T-cell (primary cell): ENCODE measurements at regions not wholly inside any gene's neighbourhood (a gene's known extent, or its start where the extent isn't known, plus 50 kb on each side); places are given as distances from the start of the nearest gene placed in this dataset.

Source experiments
- ATAC-seq, 4 experiments: fragments of 200-7000 bp in 3 of 4; fragments of 150-1000 bp in 1 of 4; cut with Tn5 transposase; replicated peaks in 1 of 4; 1 replicate in 3 of 4; 2 replicates in 1 of 4; pipeline ENCODE4 v1.10.0; 2021; ENCODE audit warnings: moderate library complexity in 3 of 4, mild to moderate bottlenecking in 2 of 4, moderate number of reproducible peaks in 1 of 4
- CTCF ChIA-PET, 2 donors: fragments of 300-600 bp; sonication (Branson Sonifier 250); formaldehyde crosslinking; loops; one replicate each; lab custom pipeline; 2022; ENCODE audit warnings: antibody characterized with exemption in 2 of 2; lab: Charles Lee
- POLR2A ChIA-PET, 2 donors: fragments of 300-600 bp; sonication (Branson Sonifier 250); formaldehyde crosslinking; loops; one replicate each; lab custom pipeline; 2022; ENCODE audit warnings: antibody characterized with exemption in 2 of 2; lab: Charles Lee
- DNase-seq, 35 experiments: peaks; one replicate each; pipeline versions ENCODE4 v3.0.0 to v3.0.0-alpha.2; 2013 to 2023
- H3K27ac ChIP-seq: one replicate; pipeline ENCODE4 v1.5.1; 2013; ENCODE audit warnings: low read length
- H3K27me3 ChIP-seq, 2 experiments: replicated peaks in 1 of 2; 1 replicate in 1 of 2; 2 replicates in 1 of 2; pipeline versions ENCODE4 v1.6.1 to v1.7.0; 2013; ENCODE audit warnings: low read length in 1 of 2, mixed read lengths in 1 of 2; ENCODE audit not compliant: control insufficient read depth in 2 of 2, insufficient read depth in 2 of 2; ENCODE audit errors: extremely low read depth in 1 of 2
- H3K36me3 ChIP-seq, 2 donors: 1 replicate in 1 of 2; 2 replicates in 1 of 2; pipeline versions ENCODE4 v1.6.1 to v1.7.0; 2013; ENCODE audit warnings: low read length in 1 of 2; ENCODE audit not compliant: control insufficient read depth in 2 of 2, insufficient read depth in 1 of 2; ENCODE audit errors: extremely low read depth in 1 of 2
- H3K4me1 ChIP-seq, 2 experiments: 1 replicate in 1 of 2; 2 replicates in 1 of 2; pipeline versions ENCODE4 v1.6.1 to v1.7.0; 2013; ENCODE audit warnings: low read length in 2 of 2, mixed read lengths in 1 of 2; ENCODE audit not compliant: insufficient read depth in 2 of 2, control insufficient read depth in 1 of 2; ENCODE audit errors: extremely low read depth in 1 of 2
- H3K4me3 ChIP-seq, 2 donors: 1 replicate in 1 of 2; 2 replicates in 1 of 2; pipeline versions ENCODE4 v1.5.1 to v1.7.0; 2013; ENCODE audit warnings: mild to moderate bottlenecking in 2 of 2, low read length in 1 of 2, moderate library complexity in 1 of 2; ENCODE audit not compliant: control insufficient read depth in 1 of 2; ENCODE audit errors: extremely low read depth in 1 of 2
- H3K9me3 ChIP-seq: 2 replicates; pipeline ENCODE4 v1.7.0; 2013
- H3K27ac Mint-ChIP-seq, 2 donors: one replicate each; pipeline ENCODE4 v1.8.0; 2020 to 2021; ENCODE audit warnings: mild to moderate bottlenecking in 2 of 2, mixed read lengths in 2 of 2
- H3K27me3 Mint-ChIP-seq, 2 donors: one replicate each; pipeline ENCODE4 v1.8.0; 2021 to 2022; ENCODE audit warnings: mixed read lengths in 2 of 2
- H3K36me3 Mint-ChIP-seq: one replicate; pipeline ENCODE4 v1.8.0; 2021; ENCODE audit warnings: mixed read lengths
- H3K4me1 Mint-ChIP-seq, 3 donors: one replicate each; pipeline ENCODE4 v1.8.0; 2020 to 2022; ENCODE audit warnings: mixed read lengths in 3 of 3, mild to moderate bottlenecking in 1 of 3
- H3K4me3 Mint-ChIP-seq, 3 donors: one replicate each; pipeline ENCODE4 v1.8.0; 2020 to 2022; ENCODE audit warnings: mild to moderate bottlenecking in 3 of 3, mixed read lengths in 3 of 3, moderate library complexity in 3 of 3
- H3K9me3 Mint-ChIP-seq, 3 donors: one replicate each; pipeline ENCODE4 v1.8.0; 2020 to 2022; ENCODE audit warnings: mixed read lengths in 3 of 3
- WGBS: methylation state at CpG from one replicate; pipeline ENCODE4 v1.1.5; 2013; ENCODE audit warnings: missing lambda C conversion rate; ENCODE audit not compliant: insufficient coverage; 5-methylcytosine and 5-hydroxymethylcytosine counted together

- Mint-ChIP-seq H3K4me3 (no peak overlapping the region), H3K36me3 (no peaks in the 10 kb centered on the region), H3K4me1 (no peaks in the 10 kb centered on the region), H3K27me3 (no peaks in the 10 kb centered on the region), H3K27ac (no peak overlapping the region), H3K9me3 (peaks cover 12 to 26% (median 12%) of the 10 kb centered on the region in 3 donors)
- CTCF ChIA-PET = no interaction called here
- POLR2A ChIA-PET = no interaction called here
- no peaks in the 10 kb centered on the region for H3K9me3 ChIP-seq
- no peaks in the 10 kb centered on the region for H3K4me1 ChIP-seq
- ATAC-seq = no peak
- WGBS = 85% methylated on average over 9 of the region's 10 CpGs
- DNase-seq = no peak
- H3K27ac ChIP-seq = no peak overlapping the region
- no peaks in the 10 kb centered on the region for H3K27me3 ChIP-seq
- H3K4me3 ChIP-seq = no peak overlapping the region
- H3K36me3 ChIP-seq = no peaks in the 10 kb centered on the region
Measured at GRCh38 chr12:128018067-128018466, 248.9 kb upstream of the TMEM132C start.

GRCh38 chr12:128019996-128020544, 246.9 kb upstream of the TMEM132C start:
- Histone ChIP-seq H3K9me3 (no peaks in the 10 kb centered on the region), H3K4me1 (no peaks in the 10 kb centered on the region), H3K27ac (no peak overlapping the region), H3K36me3 (no peaks in the 10 kb centered on the region), H3K27me3 (no peaks in the 10 kb centered on the region), H3K4me3 (no peak overlapping the region)
- Mint-ChIP-seq H3K27me3 (no peaks in the 10 kb centered on the region), H3K36me3 (no peaks in the 10 kb centered on the region), H3K4me3 (no peak overlapping the region), H3K9me3 (peaks cover 6 to 30% (median 12%) of the 10 kb centered on the region in 3 donors), H3K27ac (no peak overlapping the region), H3K4me1 (no peaks in the 10 kb centered on the region)
- ChIA-PET POLR2A (no interaction called here), CTCF (no interaction called here)
- DNase-seq (no peak), ATAC-seq (no peak)
- WGBS = 65% methylated on average over 9 of the region's 9 CpGs

GRCh38 chr12:128021561-128021960, 245.4 kb upstream of the TMEM132C start:
- H3K36me3 Mint-ChIP-seq = no peaks in the 10 kb centered on the region
- H3K27me3 Mint-ChIP-seq = no peaks in the 10 kb centered on the region
- DNase-seq (no peak), ATAC-seq (no peak)
- Histone ChIP-seq H3K4me3 (no peak overlapping the region), H3K36me3 (no peaks in the 10 kb centered on the region), H3K4me1 (no peaks in the 10 kb centered on the region), H3K9me3 (no peaks in the 10 kb centered on the region), H3K27me3 (peaks cover 0 to 2% of the 10 kb centered on the region in 2 experiments), H3K27ac (no peak overlapping the region)
- peaks cover 10 to 35% (median 12%) of the 10 kb centered on the region in 3 donors for H3K9me3 Mint-ChIP-seq
- H3K27ac Mint-ChIP-seq = no peak overlapping the region
- POLR2A ChIA-PET = no interaction called here
- WGBS = 60% methylated on average over 2 of the region's 2 CpGs
- no peak overlapping the region for H3K4me3 Mint-ChIP-seq
- CTCF ChIA-PET = no interaction called here
- H3K4me1 Mint-ChIP-seq = no peaks in the 10 kb centered on the region

- DNase-seq = no peak
- H3K4me3 Mint-ChIP-seq = no peak overlapping the region
- no peaks in the 10 kb centered on the region for H3K27me3 Mint-ChIP-seq
- no peaks in the 10 kb centered on the region for H3K36me3 ChIP-seq
- no peaks in the 10 kb centered on the region for H3K36me3 Mint-ChIP-seq
- H3K4me1 ChIP-seq = no peaks in the 10 kb centered on the region
- CTCF ChIA-PET = no interaction called here
- H3K9me3 ChIP-seq = no peaks in the 10 kb centered on the region
- no peak overlapping the region for H3K27ac ChIP-seq
- peaks cover 0 to 6% of the 10 kb centered on the region in 2 experiments for H3K27me3 ChIP-seq
- no peak for ATAC-seq
- H3K4me1 Mint-ChIP-seq = no peaks in the 10 kb centered on the region
- WGBS = 73% methylated on average over 4 of the region's 9 CpGs
- H3K4me3 ChIP-seq = no peak overlapping the region
- peaks cover 0 to 33% (median 9%) of the 10 kb centered on the region in 3 donors for H3K9me3 Mint-ChIP-seq
- POLR2A ChIA-PET = no interaction called here
- no peak overlapping the region for H3K27ac Mint-ChIP-seq
Measured at GRCh38 chr12:128025589-128026245, 241.3 kb upstream of the TMEM132C start.

GRCh38 chr12:128026696-128027574, 240.0 kb upstream of the TMEM132C start:
- Mint-ChIP-seq H3K27me3 (no peaks in the 10 kb centered on the region), H3K4me3 (no peak overlapping the region), H3K9me3 (peaks cover 0 to 34% (median 9%) of the 10 kb centered on the region in 3 donors), H3K36me3 (no peaks in the 10 kb centered on the region), H3K27ac (no peak overlapping the region), H3K4me1 (no peaks in the 10 kb centered on the region)
- CTCF ChIA-PET = no interaction called here
- POLR2A ChIA-PET = no interaction called here
- ATAC-seq (no peak), DNase-seq (no peak)
- no peaks in the 10 kb centered on the region for H3K9me3 ChIP-seq
- H3K4me3 ChIP-seq = no peak overlapping the region
- WGBS = 54% methylated on average over 6 of the region's 6 CpGs
- H3K27me3 ChIP-seq = peaks cover 0 to 6% of the 10 kb centered on the region in 2 experiments
- H3K36me3 ChIP-seq = no peaks in the 10 kb centered on the region
- H3K4me1 ChIP-seq = no peaks in the 10 kb centered on the region
- no peak overlapping the region for H3K27ac ChIP-seq

GRCh38 chr12:128033473-128033872, 233.5 kb upstream of the TMEM132C start:
- 80% methylated on average over 1 of the region's 2 CpGs for WGBS
- Mint-ChIP-seq H3K9me3 (peaks cover under 1 to 16% (median 7%) of the 10 kb centered on the region in 3 donors), H3K4me1 (no peaks in the 10 kb centered on the region), H3K27ac (no peak overlapping the region), H3K36me3 (no peaks in the 10 kb centered on the region), H3K4me3 (no peak overlapping the region), H3K27me3 (no peaks in the 10 kb centered on the region)
- peaks cover 0 to 4% of the 10 kb centered on the region in 2 experiments for H3K27me3 ChIP-seq
- H3K27ac ChIP-seq = no peak overlapping the region
- CTCF ChIA-PET = no interaction called here
- POLR2A ChIA-PET = no interaction called here
- no peaks in the 10 kb centered on the region for H3K9me3 ChIP-seq
- DNase-seq = no peak
- no peaks in the 10 kb centered on the region for H3K36me3 ChIP-seq
- H3K4me3 ChIP-seq = no peak overlapping the region
- no peaks in the 10 kb centered on the region for H3K4me1 ChIP-seq
- ATAC-seq = no peak
